HCT116 (cell line): ENCODE measurements at regions not wholly inside any gene's neighbourhood (a gene's known extent, or its start where the extent isn't known, plus 50 kb on each side); places are given as distances from the start of the nearest gene placed in this dataset.

Experiments used
- ATAC-seq: fragments of 200-7000 bp; cut with Tn5 transposase; 2 replicates; pipeline ENCODE4 v1.9.1; 2020; ENCODE audit warnings: mild to moderate bottlenecking, moderate library complexity
- BruUV-seq: library from RNA; stranded (reverse); fragments of 400-500 nt; replicated peaks from 2 replicates; lab custom pipeline; 2021; lab: Mats Ljungman, UMichigan
- CTCF ChIA-PET: fragments of 300-600 bp; sonication (Branson Sonifier 250); formaldehyde crosslinking; loops from one replicate; lab custom pipeline; 2021; ENCODE audit warnings: antibody characterized with exemption; lab: Charles Lee
- POLR2A ChIA-PET: fragments of 300-600, 350-600 bp; sonication (Branson Sonifier 250); formaldehyde crosslinking; loops from one replicate; lab custom pipeline; 2021; ENCODE audit warnings: antibody characterized with exemption; lab: Charles Lee
- RAD21 ChIA-PET, 2 experiments: fragments of 300-600 bp; sonication (Branson Sonifier 250); formaldehyde crosslinking; loops; one replicate each; lab custom pipeline; 2023; ENCODE audit warnings: low total read pairs in 2 of 2; ENCODE audit not compliant: uncharacterized antibody in 2 of 2, unreplicated experiment in 2 of 2, low non-redundant PET in 1 of 2; lab: Charles Lee
- DNase-seq: peaks from one replicate; pipeline ENCODE4 v3.0.0-alpha.2; 2010; ENCODE audit warnings: low read depth, low spot score
- H2AFZ ChIP-seq: fragments of 200-600 bp; shearing (Covaris generic), sonication (generic); 2 replicates; pipeline ENCODE4 v1.6.1; 2017; ENCODE audit warnings: low read depth, mixed run types, mixed read lengths, antibody characterized with exemption, low read length; ENCODE audit not compliant: poor library complexity, severe bottlenecking
- H3K27ac ChIP-seq: 2 replicates; pipeline ENCODE4 v1.5.1; 2012; ENCODE audit warnings: low read depth, low read length
- H3K27me3 ChIP-seq: fragments of 200-600 bp; sonication (generic); 2 replicates; pipeline ENCODE4 v1.6.1; 2016; ENCODE audit warnings: mixed run types, low read length, mixed read lengths; ENCODE audit not compliant: insufficient read depth
- H3K36me3 ChIP-seq, 2 experiments: fragments of 200-500 bp in 1 of 2; fragments of 200-600 bp in 1 of 2; sonication (Bioruptor generic) in 1 of 2; sonication (generic) in 1 of 2; 2 replicates each; pipeline versions ENCODE4 v1.5.1 to v1.6.1; 2014 to 2016; ENCODE audit warnings: low read length in 2 of 2, inconsistent platforms in 1 of 2, mixed read lengths in 1 of 2, mixed run types in 1 of 2; ENCODE audit not compliant: insufficient read depth in 2 of 2, control insufficient read depth in 1 of 2
- H3K4me1 ChIP-seq, 2 experiments: fragments of 200-600 bp in 1 of 2; sonication (generic) in 1 of 2; 2 replicates each; pipeline versions ENCODE4 v1.5.1 to v1.6.1; 2012 to 2017; ENCODE audit warnings: low read length in 2 of 2, inconsistent platforms in 1 of 2, mild to moderate bottlenecking in 1 of 2, mixed read lengths in 1 of 2, mixed run types in 1 of 2, moderate library complexity in 1 of 2; ENCODE audit not compliant: insufficient read depth in 2 of 2, control insufficient read depth in 1 of 2
- H3K4me2 ChIP-seq: fragments of 200-600 bp; sonication (generic); 2 replicates; pipeline ENCODE4 v1.6.1; 2017; ENCODE audit warnings: mixed run types, low read length, mixed read lengths
- H3K4me3 ChIP-seq, 2 experiments: fragments of 200-600 bp in 1 of 2; sonication (generic) in 1 of 2; replicated peaks in 1 of 2; 2 replicates each; pipeline ENCODE4 v1.5.1; 2011 to 2016; ENCODE audit warnings: low read length in 2 of 2, control low read depth in 1 of 2, low read depth in 1 of 2, mild to moderate bottlenecking in 1 of 2, mixed read lengths in 1 of 2, mixed run types in 1 of 2
- H3K79me2 ChIP-seq: fragments of 200-600 bp; sonication (generic); 2 replicates; pipeline ENCODE4 v1.6.1; 2017; ENCODE audit warnings: mild to moderate bottlenecking, mixed run types, low read length, moderate library complexity, mixed read lengths; ENCODE audit not compliant: insufficient read depth
- H3K9ac ChIP-seq: fragments of 200-600 bp; sonication (generic); 2 replicates; pipeline ENCODE4 v1.6.1; 2016; ENCODE audit warnings: low read length, mixed read lengths
- H3K9me2 ChIP-seq: fragments of 200-600 bp; sonication (generic), shearing (Covaris generic); 2 replicates; pipeline ENCODE4 v1.6.1; 2017; ENCODE audit warnings: mixed run types, mild to moderate bottlenecking, moderate library complexity; ENCODE audit not compliant: insufficient read depth
- H3K9me3 ChIP-seq, 2 experiments: fragments of 200-500 bp in 1 of 2; fragments of 200-600 bp in 1 of 2; sonication (Bioruptor generic) in 1 of 2; sonication (generic) in 1 of 2; 2 replicates each; pipeline ENCODE4 v1.6.1; 2014 to 2017; ENCODE audit warnings: low read length in 2 of 2, mixed read lengths in 2 of 2, inconsistent platforms in 1 of 2, low read depth in 1 of 2, mild to moderate bottlenecking in 1 of 2, mixed run types in 1 of 2, moderate library complexity in 1 of 2; ENCODE audit not compliant: control insufficient read depth in 1 of 2, insufficient read depth in 1 of 2
- H4K20me1 ChIP-seq: fragments of 200-600 bp; sonication (generic), shearing (Covaris generic); 2 replicates; pipeline ENCODE4 v1.6.1; 2017; ENCODE audit warnings: mixed run types, mild to moderate bottlenecking, moderate library complexity; ENCODE audit not compliant: insufficient read depth
- CBX3 ChIP-seq: IDR thresholded peaks from 2 replicates; pipeline ENCODE4 v1.6.1; 2012; ENCODE audit warnings: low read depth
- CEBPB ChIP-seq: IDR thresholded peaks from 2 replicates; pipeline ENCODE4 v1.6.1; 2012; ENCODE audit warnings: low read depth
- EZH2 ChIP-seq: fragments of 200-600 bp; sonication (generic); IDR thresholded peaks from 2 replicates; pipeline ENCODE4 v1.6.1; 2017; ENCODE audit warnings: antibody characterized with exemption, mixed run types
- EZH2phosphoT487 ChIP-seq: fragments of 200-600 bp; IDR thresholded peaks from 2 replicates; pipeline ENCODE4 v1.6.1; 2018; ENCODE audit warnings: antibody characterized with exemption, borderline replicate concordance
- FOSL1 ChIP-seq: IDR thresholded peaks from 2 replicates; pipeline ENCODE4 v1.6.1; 2012; ENCODE audit warnings: low read depth
- JUND ChIP-seq: IDR thresholded peaks from 2 replicates; pipeline ENCODE4 v1.6.1; 2012
- POLR2A ChIP-seq: IDR thresholded peaks from 2 replicates; pipeline ENCODE4 v1.7.0; 2011; ENCODE audit warnings: borderline replicate concordance; ENCODE audit not compliant: insufficient read depth, insufficient read length; ENCODE audit errors: extremely low read depth
- SIN3A ChIP-seq: IDR thresholded peaks from 2 replicates; pipeline ENCODE4 v1.6.1; 2012; ENCODE audit warnings: low read depth
- SRF ChIP-seq: IDR thresholded peaks from 2 replicates; pipeline ENCODE4 v1.6.1; 2012; ENCODE audit warnings: low read depth
- YY1 ChIP-seq: IDR thresholded peaks from 2 replicates; pipeline ENCODE4 v1.6.1; 2011; ENCODE audit warnings: low read length, low read depth, moderate library complexity, mild to moderate bottlenecking; ENCODE audit not compliant: insufficient replicate concordance; ENCODE audit errors: extremely low read depth
- intact Hi-C: fragments of 100-400 bp; cut with micrococcal nuclease; formaldehyde crosslinking; loops from 2 replicates; pipeline ENCODE4 v1.10.0; 2022

- RAD21 ChIA-PET: no interaction called here
- intact Hi-C loops: no loop called here
Measured at GRCh38 chr18:78241535-78242253, 737.9 kb upstream of the SALL3 start.

GRCh38 chr18:78242254-78242643 is 737.4 kb upstream of the SALL3 start:
- no TSS peak for BruUV-seq
- no peak for DNase-seq
- ChIA-PET CTCF (no interaction called here), POLR2A (no interaction called here), RAD21 (no interaction called here)
- Histone ChIP-seq H4K20me1 (no peaks in the 10 kb centered on the region), H3K27ac (no peak overlapping the region), H3K4me2 (no peak overlapping the region), H3K9ac (no peak overlapping the region), H3K9me2 (no peaks in the 10 kb centered on the region), H3K27me3 (no peaks in the 10 kb centered on the region), H3K4me3 (no peak overlapping the region), H2AFZ (no peak overlapping the region), H3K36me3 (no peaks in the 10 kb centered on the region), H3K9me3 (peaks cover 31 to 34% of the 10 kb centered on the region in 2 experiments; a peak in 3 of 4 replicates), H3K4me1 (no peaks in the 10 kb centered on the region)
- intact Hi-C loops: no loop called here
- TF ChIP-seq SRF: no peak
- TF ChIP-seq EZH2phosphoT487: no peak
- no peak for TF ChIP-seq POLR2A
- TF ChIP-seq JUND: no peak
- no peak for TF ChIP-seq EZH2
- TF ChIP-seq CBX3: no peak
- TF ChIP-seq, all 23 proteins: peak for 0
- H3K79me2 ChIP-seq: no peaks in the 10 kb centered on the region
- ATAC-seq: no peak

More at GRCh38 chr18:78241535-78242253, 737.9 kb upstream of the SALL3 start:
- no peaks in the 10 kb centered on the region for H4K20me1 ChIP-seq
- no peak overlapping the region for H3K4me2 ChIP-seq
- no peak overlapping the region for H3K9ac ChIP-seq
- no peaks in the 10 kb centered on the region for H3K36me3 ChIP-seq
- no TSS peak for BruUV-seq
- TF ChIP-seq FOSL1 (no peak), SRF (no peak), SIN3A (no peak), EZH2 (no peak), YY1 (no peak), JUND (no peak), CEBPB (no peak)
- TF ChIP-seq, all 23 proteins: peak for 0
- POLR2A ChIA-PET: no interaction called here
- DNase-seq (no peak), ATAC-seq (no peak)
- Histone ChIP-seq H3K4me1 (no peaks in the 10 kb centered on the region), H3K9me2 (no peaks in the 10 kb centered on the region), H3K79me2 (no peaks in the 10 kb centered on the region), H3K4me3 (no peak overlapping the region), H3K27ac (no peak overlapping the region), H3K9me3 (peaks cover 33 to 34% of the 10 kb centered on the region in 2 experiments; a peak in 3 of 4 replicates), H2AFZ (no peak overlapping the region), H3K27me3 (no peaks in the 10 kb centered on the region)
- CTCF ChIA-PET: no interaction called here
